IPS DF 6.9 (cell line): ENCODE measurements at regions not wholly inside any gene's neighbourhood (a gene's known extent, or its start where the extent isn't known, plus 50 kb on each side); places are given as distances from the start of the nearest gene placed in this dataset.

Source experiments
- DNase-seq: peaks from one replicate; pipeline ENCODE4 v3.0.0-alpha.2; 2013; ENCODE audit warnings: low read depth, low spot score
- H3K27ac ChIP-seq: one replicate; pipeline ENCODE4 v1.5.1; 2013; ENCODE audit warnings: low read length, control low read depth
- H3K27me3 ChIP-seq: 2 replicates; pipeline ENCODE4 v1.6.1; 2013; ENCODE audit warnings: mild to moderate bottlenecking, low read length; ENCODE audit not compliant: control insufficient read depth, insufficient read depth
- H3K36me3 ChIP-seq: 2 replicates; pipeline ENCODE4 v1.6.1; 2013; ENCODE audit warnings: low read length; ENCODE audit not compliant: control insufficient read depth, insufficient read depth
- H3K4me1 ChIP-seq: 2 replicates; pipeline ENCODE4 v1.6.1; 2013; ENCODE audit warnings: low read length; ENCODE audit not compliant: control insufficient read depth, insufficient read depth
- H3K4me3 ChIP-seq: 2 replicates; pipeline ENCODE4 v1.5.1; 2013; ENCODE audit warnings: mild to moderate bottlenecking, low read length
- H3K9me3 ChIP-seq: 2 replicates; pipeline ENCODE4 v1.6.1; 2013; ENCODE audit warnings: low read length, inconsistent platforms; ENCODE audit not compliant: control insufficient read depth, insufficient read depth
- WGBS: extraction: QIAGEN DNeasy Blood & Tissue Kit; methylation state at CpG from one replicate; pipeline ENCODE4 v1.1.7; 2013; ENCODE audit warnings: mixed read lengths, missing lambda C conversion rate; ENCODE audit not compliant: insufficient read length, insufficient coverage; 5-methylcytosine and 5-hydroxymethylcytosine counted together

DNA sequence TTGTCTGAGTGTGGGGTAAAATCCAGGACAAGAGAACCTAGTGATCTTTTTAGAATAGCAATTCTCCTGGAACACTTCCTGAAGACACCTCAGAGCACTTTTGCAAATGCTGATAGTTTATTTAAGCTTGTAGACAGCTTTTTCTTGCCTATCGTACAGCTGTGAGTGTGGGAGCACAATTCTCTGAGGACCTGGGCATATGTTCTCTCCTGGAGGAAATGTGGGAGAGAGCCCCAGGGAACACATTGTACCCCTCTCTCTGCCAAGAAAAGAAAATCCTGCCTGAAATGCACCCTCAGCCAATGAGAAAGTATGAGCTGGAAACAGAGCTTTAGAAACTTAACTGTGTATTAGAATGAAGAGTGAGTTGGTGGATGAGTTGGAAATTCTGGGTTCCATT lies 308.3 kb upstream of the SEMA6D start:
- no peaks in the 10 kb centered on the region for H3K9me3 ChIP-seq
- no peaks in the 10 kb centered on the region for H3K36me3 ChIP-seq
- 0 out of 2 replicates have a peak, but pooled peaks cover 1% of the 10 kb centered on the region for H3K4me1 ChIP-seq
- H3K27ac ChIP-seq, result no peak overlapping the region
- H3K27me3 ChIP-seq, result no peaks in the 10 kb centered on the region
- H3K4me3 ChIP-seq, result no peak overlapping the region
- WGBS, result no CpG with 5 or more reads among the region's 1 CpG
- DNase-seq, result no peak

DNA sequence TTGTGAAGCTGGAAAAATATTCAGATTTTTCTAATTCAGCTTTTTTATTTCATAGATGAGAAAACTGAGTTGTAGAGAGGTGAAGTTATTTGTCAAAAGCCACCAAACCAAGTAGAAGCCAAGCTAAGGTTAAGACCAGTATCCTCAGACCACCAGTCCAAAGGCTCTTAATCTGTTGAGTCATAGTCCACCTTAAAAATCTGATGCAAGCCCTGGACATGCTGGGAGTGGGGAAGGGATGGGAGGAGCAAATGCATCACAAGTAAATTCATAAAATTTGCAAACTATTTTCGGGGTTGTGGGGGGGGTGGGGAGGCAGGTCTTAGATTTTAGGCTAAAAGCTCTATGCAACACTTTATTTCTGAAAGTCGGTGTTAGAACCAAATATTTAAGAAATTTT lies 307.7 kb upstream of the SEMA6D start:
- Histone ChIP-seq H3K27me3 (no peaks in the 10 kb centered on the region), H3K9me3 (no peaks in the 10 kb centered on the region), H3K4me3 (no peak overlapping the region), H3K4me1 (0 out of 2 replicates have a peak, but pooled peaks cover 1% of the 10 kb centered on the region), H3K36me3 (no peaks in the 10 kb centered on the region), H3K27ac (no peak overlapping the region)
- WGBS, result no CpG with 5 or more reads among the region's 2 CpGs
- no peak for DNase-seq

DNA sequence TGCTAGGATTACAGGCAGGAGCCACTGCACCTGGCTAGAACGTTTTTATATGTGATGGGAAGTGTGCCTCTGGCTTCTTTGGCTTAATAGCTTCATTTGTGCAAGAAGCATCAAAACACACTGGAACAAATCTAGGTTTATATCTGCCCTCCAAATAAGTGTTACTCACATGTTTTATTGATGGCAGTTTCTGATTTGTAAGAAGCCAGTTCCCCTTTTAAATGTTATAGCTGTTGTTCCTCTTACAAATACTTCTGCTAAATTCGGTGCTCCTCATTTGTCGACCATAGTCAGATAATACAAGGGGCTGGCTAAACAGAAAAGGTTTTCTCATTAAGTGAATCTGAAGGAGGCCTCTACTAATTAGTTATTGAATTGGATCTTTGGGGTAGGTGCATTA lies 307.1 kb upstream of the SEMA6D start:
- H3K4me1 ChIP-seq, result 0 out of 2 replicates have a peak, but pooled peaks cover 1% of the 10 kb centered on the region
- no CpG with 5 or more reads among the region's 3 CpGs for WGBS

DNA sequence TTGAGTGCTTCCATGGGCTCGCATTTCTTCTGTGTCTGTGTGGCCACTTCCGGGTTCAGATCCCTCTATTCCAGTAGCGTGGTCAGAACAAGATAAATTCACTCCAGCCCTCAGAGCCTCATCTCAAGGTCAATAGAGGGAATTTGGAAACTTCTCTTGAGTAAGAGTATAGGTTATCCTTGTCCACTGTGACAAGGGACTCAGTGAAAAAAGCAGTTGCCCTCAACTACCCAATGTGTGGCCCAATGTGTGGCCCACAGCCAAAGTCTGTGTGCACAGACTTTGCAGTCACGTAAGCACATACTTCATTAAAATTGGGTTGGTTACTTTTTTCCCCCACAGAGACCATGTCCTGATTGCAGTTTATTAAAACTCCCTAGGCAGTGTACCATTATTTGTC lies 305.6 kb upstream of the SEMA6D start:
- Histone ChIP-seq H3K27ac (no peak overlapping the region), H3K27me3 (no peaks in the 10 kb centered on the region), H3K4me3 (no peak overlapping the region), H3K9me3 (no peaks in the 10 kb centered on the region), H3K36me3 (no peaks in the 10 kb centered on the region), H3K4me1 (no peaks in the 10 kb centered on the region)
- WGBS, result no CpG with 5 or more reads among the region's 4 CpGs
- no peak for DNase-seq

More for the DNA sequence above, 307.1 kb upstream of the SEMA6D start:
- Histone ChIP-seq H3K27me3 (no peaks in the 10 kb centered on the region), H3K27ac (no peak overlapping the region), H3K4me3 (no peak overlapping the region), H3K36me3 (no peaks in the 10 kb centered on the region), H3K9me3 (no peaks in the 10 kb centered on the region)
- DNase-seq, result no peak

DNA sequence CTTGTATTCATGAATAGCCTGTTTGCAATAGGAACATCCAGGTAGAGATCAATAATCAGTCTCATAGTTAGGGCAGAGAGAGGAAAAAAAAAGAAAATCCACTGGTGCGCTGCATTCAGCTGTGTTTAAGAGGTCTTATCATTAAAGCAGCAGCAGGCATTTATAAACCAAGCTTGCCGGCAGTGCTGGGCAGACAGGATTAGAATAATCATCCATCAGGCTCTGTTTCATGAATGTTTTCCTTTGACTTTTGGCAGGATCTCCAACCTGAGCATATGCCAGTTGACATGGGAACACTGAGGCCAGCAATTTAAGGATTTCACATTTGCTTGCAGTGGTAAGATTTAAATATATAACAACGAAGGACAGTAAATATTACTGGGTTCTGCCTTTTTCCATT lies 305.2 kb upstream of the SEMA6D start:
- no peaks in the 10 kb centered on the region for H3K9me3 ChIP-seq
- H3K27ac ChIP-seq, result no peak overlapping the region
- DNase-seq, result no peak
- no CpG with 5 or more reads among the region's 3 CpGs for WGBS
- H3K27me3 ChIP-seq, result no peaks in the 10 kb centered on the region
- H3K4me1 ChIP-seq, result no peaks in the 10 kb centered on the region
- no peak overlapping the region for H3K4me3 ChIP-seq
- H3K36me3 ChIP-seq, result no peaks in the 10 kb centered on the region

DNA sequence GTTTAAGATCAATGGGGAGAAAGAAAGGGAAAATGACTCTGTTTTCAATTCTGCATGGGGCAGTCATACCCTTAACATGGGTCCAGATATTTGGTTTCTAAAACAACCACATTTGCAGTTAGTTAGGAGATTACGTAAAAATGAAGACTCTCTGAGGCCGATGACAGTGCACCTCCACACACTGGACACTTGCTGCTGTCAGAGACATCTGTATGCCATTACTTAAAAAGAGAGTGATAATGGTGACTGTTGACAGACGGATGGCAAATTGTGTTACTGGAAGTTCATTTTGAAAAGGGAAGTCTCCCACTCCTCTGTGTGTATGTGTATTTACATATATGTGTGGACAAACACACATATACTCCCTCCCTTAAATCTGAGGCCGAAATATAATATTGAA lies 304.5 kb upstream of the SEMA6D start:
- no peaks in the 10 kb centered on the region for H3K4me1 ChIP-seq
- no peak for DNase-seq
- H3K9me3 ChIP-seq, result no peaks in the 10 kb centered on the region
- no peaks in the 10 kb centered on the region for H3K27me3 ChIP-seq
- no peak overlapping the region for H3K27ac ChIP-seq
- H3K36me3 ChIP-seq, result no peaks in the 10 kb centered on the region
- H3K4me3 ChIP-seq, result no peak overlapping the region
- WGBS, result no CpG with 5 or more reads among the region's 4 CpGs

DNA sequence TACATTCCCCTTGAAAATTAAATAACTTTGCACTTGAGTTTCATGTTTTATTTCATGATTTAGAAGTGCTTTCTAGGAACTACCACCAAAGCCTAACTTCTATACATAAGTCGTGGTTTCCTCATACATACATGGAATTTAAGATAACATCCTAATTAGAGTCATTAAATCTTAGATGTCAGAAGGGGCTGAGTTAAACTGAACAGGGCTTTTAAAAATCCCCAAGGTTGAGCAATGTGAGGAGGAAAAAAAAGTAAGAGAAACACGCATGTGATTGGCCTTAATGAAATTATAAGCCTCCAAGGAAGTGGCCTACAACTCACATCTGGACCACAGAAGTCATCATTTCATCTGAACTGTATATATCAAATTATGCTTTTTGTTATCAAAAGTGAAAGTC lies 303.1 kb upstream of the SEMA6D start:
- H3K4me1 ChIP-seq, result no peaks in the 10 kb centered on the region
- no peaks in the 10 kb centered on the region for H3K27me3 ChIP-seq
- H3K36me3 ChIP-seq, result no peaks in the 10 kb centered on the region
- H3K4me3 ChIP-seq, result no peak overlapping the region
- no CpG with 5 or more reads among the region's 2 CpGs for WGBS
- no peak for DNase-seq
- no peaks in the 10 kb centered on the region for H3K9me3 ChIP-seq
- no peak overlapping the region for H3K27ac ChIP-seq

DNA sequence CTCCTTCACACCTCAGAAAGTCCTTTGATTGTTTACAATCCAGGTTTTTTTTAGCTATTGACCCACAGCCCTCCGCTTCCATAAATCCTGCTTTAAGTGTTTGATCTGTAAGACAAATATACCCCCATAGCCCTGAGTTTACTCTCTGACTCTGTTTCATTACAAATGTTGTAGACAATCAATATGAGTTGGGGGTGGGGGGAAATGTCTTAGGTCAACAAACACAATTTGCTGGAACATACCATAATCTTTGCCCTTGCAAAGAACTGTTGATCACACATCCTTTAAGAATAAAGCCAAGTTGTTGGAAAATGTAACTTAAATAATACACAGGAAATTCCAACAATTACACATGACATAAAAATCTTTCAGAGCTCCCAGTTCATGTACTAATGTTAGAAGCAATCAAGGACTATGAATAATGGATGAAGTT lies 301.8 kb upstream of the SEMA6D start:
- no peak for DNase-seq
- no peaks in the 10 kb centered on the region for H3K9me3 ChIP-seq
- H3K27me3 ChIP-seq, result no peaks in the 10 kb centered on the region
- WGBS, result no CpG with 5 or more reads among the region's 1 CpG
- H3K4me3 ChIP-seq, result no peak overlapping the region
- H3K27ac ChIP-seq, result no peak overlapping the region
- H3K36me3 ChIP-seq, result no peaks in the 10 kb centered on the region
- no peaks in the 10 kb centered on the region for H3K4me1 ChIP-seq

DNA sequence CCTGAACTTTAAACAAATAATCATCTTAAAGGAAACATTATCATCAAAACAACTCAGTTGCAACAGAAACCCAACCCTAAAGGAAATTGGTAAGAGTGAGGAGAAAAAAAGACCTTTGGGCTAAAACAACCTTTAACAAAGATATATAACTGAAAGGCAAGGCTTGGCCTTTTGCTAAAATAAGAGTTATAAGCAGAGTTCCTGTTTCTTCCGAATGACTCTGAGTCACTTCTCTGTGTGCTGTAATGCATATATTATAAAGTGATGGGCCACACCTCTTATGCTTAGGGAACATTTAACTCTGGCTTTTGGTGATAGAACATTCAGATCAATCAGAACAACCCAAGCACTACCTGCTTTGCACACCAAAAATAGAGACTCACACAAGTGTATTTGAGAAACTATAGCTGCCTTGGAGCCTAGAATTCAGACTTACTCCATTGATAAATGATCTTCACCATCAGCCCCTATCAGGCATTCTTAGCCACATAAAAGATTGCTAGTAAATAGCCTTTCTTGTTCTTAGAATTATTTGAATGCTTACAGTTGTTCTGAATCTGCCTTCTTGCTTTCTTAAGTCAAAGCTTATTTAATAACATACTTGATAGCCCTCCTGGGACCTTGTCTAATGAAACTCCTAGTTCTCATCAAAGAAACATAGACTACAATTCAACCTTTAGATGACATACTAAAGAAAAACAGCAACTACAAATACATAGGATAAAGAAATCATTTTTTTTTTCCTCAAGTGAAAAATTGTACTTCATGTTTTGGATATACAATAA lies 294.2 kb upstream of the SEMA6D start:
- Histone ChIP-seq H3K9me3 (no peaks in the 10 kb centered on the region), H3K4me3 (no peak overlapping the region), H3K27me3 (no peaks in the 10 kb centered on the region), H3K36me3 (no peaks in the 10 kb centered on the region), H3K4me1 (no peaks in the 10 kb centered on the region), H3K27ac (no peak overlapping the region)
- WGBS, result no CpG with 5 or more reads among the region's 1 CpG
- no peak for DNase-seq

DNA sequence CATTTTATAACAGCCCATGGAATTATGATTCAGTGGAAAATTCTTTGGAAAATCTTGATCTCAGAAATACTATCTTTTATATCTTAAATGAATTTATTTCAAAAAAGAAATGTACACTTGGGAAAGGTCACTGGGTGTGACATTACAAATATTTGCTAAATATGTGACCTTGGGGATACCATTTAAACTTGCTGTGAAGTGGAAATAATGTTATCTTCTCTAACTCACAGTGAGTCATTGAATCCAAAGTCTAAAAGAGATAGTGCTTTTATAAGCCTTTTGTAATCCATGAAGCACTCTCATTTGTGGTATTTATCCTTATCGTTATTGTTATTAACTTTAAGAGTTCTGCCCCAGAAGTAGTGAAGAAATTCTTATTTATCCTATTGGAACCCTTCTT lies 289.8 kb upstream of the SEMA6D start:
- no CpG with 5 or more reads among the region's 1 CpG for WGBS
- H3K27ac ChIP-seq, result no peak overlapping the region
- no peaks in the 10 kb centered on the region for H3K4me1 ChIP-seq
- no peak overlapping the region for H3K4me3 ChIP-seq
- H3K27me3 ChIP-seq, result no peaks in the 10 kb centered on the region
- H3K36me3 ChIP-seq, result no peaks in the 10 kb centered on the region
- no peak for DNase-seq
- H3K9me3 ChIP-seq, result no peaks in the 10 kb centered on the region

DNA sequence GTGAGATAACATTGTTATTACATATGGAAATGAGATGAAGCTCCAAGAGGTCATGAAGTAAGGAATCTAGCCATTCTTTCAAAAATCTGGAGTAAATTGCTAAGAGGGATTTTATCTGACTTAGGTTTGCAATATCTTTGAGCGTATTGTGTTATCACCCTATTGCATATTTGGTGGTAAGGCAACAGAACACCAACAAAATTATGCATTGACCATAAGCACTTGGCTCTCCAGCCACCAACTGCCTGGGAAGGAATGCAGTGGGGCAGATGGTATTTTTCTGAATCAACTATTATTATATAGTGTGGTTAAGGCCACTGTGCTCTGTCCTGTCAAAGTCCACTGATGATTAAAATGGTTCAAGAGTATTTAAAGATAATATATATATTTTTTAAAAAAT lies 287.9 kb upstream of the SEMA6D start:
- H3K4me3 ChIP-seq, result no peak overlapping the region
- no peaks in the 10 kb centered on the region for H3K27me3 ChIP-seq
- no peaks in the 10 kb centered on the region for H3K36me3 ChIP-seq
- H3K9me3 ChIP-seq, result no peaks in the 10 kb centered on the region
- DNase-seq, result no peak
- no peaks in the 10 kb centered on the region for H3K4me1 ChIP-seq
- WGBS, result no CpG with 5 or more reads among the region's 1 CpG
- no peak overlapping the region for H3K27ac ChIP-seq
